KBM-7 (cell line): ENCODE measurements at regions not wholly inside any gene's neighbourhood (a gene's known extent, or its start where the extent isn't known, plus 50 kb on each side); places are given as distances from the start of the nearest gene placed in this dataset.

Experiments
- DNase-seq: peaks from one replicate; pipeline ENCODE4 v3.0.0-alpha.2; 2015
- in situ Hi-C: fragments of 300-500 bp; cut with MboI; formaldehyde crosslinking; loops from 2 replicates; pipeline ENCODE4 v1.14.3; 2020; ENCODE audit warnings: low sequenced_read_pairs, low pct_unique_long_range_greater_than_20kb, mixed read lengths

DNA sequence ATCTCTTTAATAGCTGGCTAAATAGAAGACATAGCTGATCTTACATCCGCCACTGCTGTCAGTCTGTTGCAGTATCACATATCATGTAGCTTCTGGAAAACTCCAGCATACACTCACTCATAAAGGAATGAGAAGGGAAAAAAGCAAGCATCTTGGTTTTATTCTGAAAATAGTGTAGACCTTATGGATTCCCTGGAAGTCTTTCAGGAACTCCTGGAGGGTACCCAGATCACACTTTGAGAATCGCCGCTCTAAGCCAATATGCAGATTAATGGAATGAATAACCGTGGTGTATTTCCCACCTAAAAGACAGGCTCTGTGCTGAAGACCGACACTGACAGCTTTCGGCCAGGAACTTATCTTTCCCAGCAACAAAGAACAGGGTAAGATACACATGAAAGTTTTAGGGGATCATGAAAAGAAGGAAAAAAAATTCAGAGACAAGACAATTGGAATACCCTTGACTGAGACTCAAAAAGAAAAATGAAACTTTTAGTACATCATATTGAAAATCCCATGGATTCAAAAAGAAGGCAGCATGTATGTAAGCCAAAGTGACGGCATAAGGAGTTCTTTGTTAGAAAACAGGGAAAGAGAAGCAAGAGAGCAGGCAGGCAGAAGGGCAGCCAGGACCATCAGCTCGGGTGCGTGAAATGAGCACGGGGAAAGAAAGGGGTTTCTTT is 56.4 kb upstream of the SEC11C start:
- in situ Hi-C loops, result no loop called here
- no peak for DNase-seq

DNA sequence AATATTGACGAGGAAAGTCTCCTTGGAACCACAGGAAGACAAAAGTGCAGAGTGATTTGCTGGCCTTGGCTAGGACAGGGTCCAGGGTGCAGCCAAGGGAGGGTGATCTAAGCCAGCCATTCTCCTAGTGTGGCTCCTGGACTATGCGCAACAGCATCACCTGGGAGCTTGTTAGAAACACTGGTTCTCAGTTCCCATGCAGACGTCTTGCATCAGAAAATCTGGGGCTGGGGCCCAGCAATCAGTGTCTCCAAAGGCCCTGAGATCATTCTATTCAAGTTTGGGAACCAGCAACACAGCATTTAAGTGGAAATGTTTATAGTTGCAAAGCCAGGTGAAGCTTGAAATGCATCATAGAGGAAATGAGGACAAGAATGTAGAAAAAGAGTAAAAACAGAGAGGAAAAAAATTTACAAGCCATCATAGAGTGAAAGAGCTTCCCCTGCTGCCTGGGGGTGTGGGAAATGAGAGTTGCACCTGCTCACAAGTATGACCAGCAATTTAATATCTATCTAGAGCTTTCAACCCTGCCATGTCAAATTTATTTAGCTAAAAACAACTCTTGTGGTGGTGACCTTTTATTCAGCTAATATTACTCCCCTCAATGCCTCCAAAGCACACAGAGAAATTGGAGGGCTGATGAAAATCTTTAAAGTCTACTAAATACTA is 54.4 kb upstream of the SEC11C start:
- in situ Hi-C loops, result no loop called here
- DNase-seq, result no peak

- no peak for DNase-seq
- in situ Hi-C loops, result no loop called here
Observed at GRCh38 chr18:59085797-59086196, 53.9 kb upstream of the SEC11C start.

DNA sequence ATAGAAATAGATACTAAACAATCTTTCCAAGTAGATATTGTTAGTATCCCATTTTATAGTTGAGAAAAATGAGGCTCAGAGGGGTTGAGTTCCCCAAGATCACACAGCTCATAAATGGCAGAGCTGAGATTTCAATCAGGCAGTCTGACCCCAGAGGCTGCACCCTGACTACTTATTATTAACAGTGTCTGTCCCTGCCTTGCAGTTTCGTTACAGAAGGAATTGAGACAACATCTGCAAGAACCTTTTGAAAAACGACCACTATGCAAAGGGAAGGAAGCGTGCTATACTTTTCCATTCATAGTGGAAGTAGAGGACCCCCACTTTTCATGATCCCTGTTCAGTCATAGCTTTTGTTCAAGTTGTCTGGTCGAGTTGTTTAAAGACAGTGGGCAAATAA is 53.2 kb upstream of the SEC11C start:
- DNase-seq, result no peak
- in situ Hi-C loops, result no loop called here

DNA sequence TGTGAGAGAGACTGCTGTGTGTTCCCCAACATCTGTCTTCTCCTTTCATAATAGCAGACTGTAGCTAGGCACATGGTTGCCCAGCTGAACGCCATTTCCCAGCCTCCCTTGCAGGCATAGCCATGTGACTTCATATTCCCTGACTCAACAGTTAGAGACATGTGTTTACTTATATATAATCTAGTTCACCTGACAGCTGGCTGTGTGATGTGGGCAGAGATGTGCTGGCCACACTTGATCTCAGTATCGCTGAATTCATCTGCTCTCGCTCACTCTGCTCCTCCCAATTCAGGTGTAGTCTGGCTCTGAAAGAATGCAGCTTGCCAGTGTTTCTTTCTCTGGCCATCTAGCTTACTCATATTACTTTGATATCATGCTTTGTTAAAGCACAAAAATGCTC is 52.3 kb upstream of the SEC11C start:
- no peak for DNase-seq
- in situ Hi-C loops, result no loop called here
